ENCODE measurements at regions not wholly inside any gene's neighbourhood (a gene's known extent, or its start where the extent isn't known, plus 50 kb on each side); places are given as distances from the start of the nearest gene placed in this dataset.

GRCh38 chr4:107389965-107390364 is 330.1 kb downstream of the PAPSS1 start:
- TF ChIP-seq EZH2 (IDR thresholded peaks at IDR 0.05), result no peak
- no peak for TF ChIP-seq POLR2AphosphoS5 (IDR thresholded peaks at IDR 0.05; ENCODE audit: borderline replicate concordance, low read depth, low read length)
- no peak for TF ChIP-seq FOXP2 (optimal IDR thresholded peaks at IDR 0.05; ENCODE audit: control extremely low read depth, extremely low read length, insufficient read depth)

All from SK-N-MC (cell line).